H1 (cell line): ENCODE measurements at regions not wholly inside any gene's neighbourhood (a gene's known extent, or its start where the extent isn't known, plus 50 kb on each side); places are given as distances from the start of the nearest gene placed in this dataset.

Source experiments
- CTCF ChIA-PET: fragments of 300-600 bp; sonication (Branson Sonifier 250); formaldehyde crosslinking; loops from one replicate; lab custom pipeline; 2021; ENCODE audit not compliant: partially characterized antibody; lab: Charles Lee
- POLR2A ChIA-PET: fragments of 300-600 bp; sonication (Branson Sonifier 250); formaldehyde crosslinking; loops from one replicate; lab custom pipeline; 2021; ENCODE audit warnings: inconsistent platforms; ENCODE audit not compliant: partially characterized antibody; lab: Charles Lee
- DNase-seq, 2 experiments: peaks; one replicate each; pipeline versions ENCODE4 v3.0.0 to v3.0.0-alpha.2; 2010 to 2022; ENCODE audit warnings: low spot score in 2 of 2, low read depth in 1 of 2, mixed read lengths in 1 of 2
- FAIRE-seq: peaks from 2 replicates; lab custom pipeline; 2011; peaks lifted over from hg19 to GRCh38; lab: Jason Lieb, UNC
- H2AFZ ChIP-seq: 2 replicates; pipeline ENCODE4 v1.8.1; 2012; ENCODE audit warnings: low read length, inconsistent platforms
- H2AK5ac ChIP-seq: 2 replicates; pipeline ENCODE4 v1.6.1; 2013; ENCODE audit warnings: low read depth, low read length
- H2BK120ac ChIP-seq: replicated peaks from 2 replicates; pipeline ENCODE3; 2013; ENCODE audit warnings: low read depth, low read length, inconsistent platforms
- H2BK12ac ChIP-seq: 2 replicates; pipeline ENCODE4 v1.6.1; 2013; ENCODE audit warnings: low read depth, low read length
- H2BK15ac ChIP-seq: 2 replicates; pipeline ENCODE4 v1.6.1; 2013; ENCODE audit warnings: low read length
- H2BK20ac ChIP-seq: 2 replicates; pipeline ENCODE4 v1.6.1; 2013; ENCODE audit warnings: low read length
- H2BK5ac ChIP-seq: 2 replicates; pipeline ENCODE4 v1.6.1; 2013; ENCODE audit warnings: low read depth, low read length
- H3K14ac ChIP-seq: 2 replicates; pipeline ENCODE4 v1.6.1; 2013; ENCODE audit warnings: inconsistent platforms; ENCODE audit not compliant: insufficient read length
- H3K18ac ChIP-seq: 2 replicates; pipeline ENCODE4 v1.6.1; 2013; ENCODE audit warnings: low read length; ENCODE audit errors: extremely low read depth
- H3K23ac ChIP-seq: 2 replicates; pipeline ENCODE4 v1.6.1; 2013; ENCODE audit warnings: inconsistent platforms; ENCODE audit not compliant: insufficient read length
- H3K23me2 ChIP-seq: 2 replicates; pipeline ENCODE4 v1.6.1; 2013; ENCODE audit warnings: low read depth, low read length
- H3K27ac ChIP-seq: 2 replicates; pipeline ENCODE4 v1.6.1; 2011; ENCODE audit warnings: low read depth, low read length, inconsistent platforms
- H3K27me3 ChIP-seq, 4 experiments: replicated peaks in 1 of 4; 1 replicate in 1 of 4; 2 replicates in 3 of 4; pipeline versions ENCODE4 v1.6.1 to v1.8.1; 2011 to 2013; ENCODE audit warnings: low read length in 3 of 4, mild to moderate bottlenecking in 3 of 4, inconsistent platforms in 2 of 4, mixed read lengths in 2 of 4, moderate library complexity in 1 of 4; ENCODE audit not compliant: control insufficient read depth in 3 of 4, insufficient read depth in 3 of 4; ENCODE audit errors: extremely low read depth in 1 of 4
- H3K36me3 ChIP-seq, 4 experiments: 2 replicates each; pipeline versions ENCODE4 v1.6.1 to v1.8.1; 2011 to 2013; ENCODE audit warnings: mild to moderate bottlenecking in 4 of 4, low read length in 3 of 4, moderate library complexity in 2 of 4, control low read depth in 1 of 4, inconsistent platforms in 1 of 4; ENCODE audit not compliant: insufficient read depth in 4 of 4, control insufficient read depth in 2 of 4
- H3K4ac ChIP-seq: replicated peaks from 2 replicates; pipeline ENCODE3; 2013; ENCODE audit warnings: low read length, low read depth, mixed read lengths, inconsistent platforms; ENCODE audit not compliant: insufficient read length
- H3K4me1 ChIP-seq, 4 experiments: replicated peaks in 1 of 4; 1 replicate in 1 of 4; 2 replicates in 3 of 4; pipeline versions ENCODE4 v1.6.1 to v1.8.1; 2011 to 2013; ENCODE audit warnings: low read length in 3 of 4, inconsistent platforms in 2 of 4, mixed read lengths in 1 of 4; ENCODE audit not compliant: insufficient read depth in 4 of 4, control insufficient read depth in 3 of 4
- H3K4me2 ChIP-seq, 2 experiments: 2 replicates each; pipeline versions ENCODE4 v1.6.1 to v1.8.1; 2011 to 2013; ENCODE audit warnings: low read depth in 2 of 2, low read length in 2 of 2, control low read depth in 1 of 2, inconsistent platforms in 1 of 2, mild to moderate bottlenecking in 1 of 2; ENCODE audit not compliant: insufficient read depth in 1 of 2
- H3K4me3 ChIP-seq, 4 experiments: fragments of 200-600, 300-600 bp in 1 of 4; sonication (generic), shearing (Covaris generic), sonication (Bioruptor Twin) in 1 of 4; 2 replicates each; pipeline versions ENCODE4 v1.5.1 to v1.8.1; 2011 to 2016; ENCODE audit warnings: low read length in 4 of 4, low read depth in 3 of 4, control low read depth in 2 of 4, inconsistent platforms in 2 of 4, mild to moderate bottlenecking in 2 of 4, mixed read lengths in 1 of 4, moderate library complexity in 1 of 4; ENCODE audit not compliant: insufficient read depth in 2 of 4; ENCODE audit errors: extremely low read depth in 1 of 4
- H3K56ac ChIP-seq: replicated peaks from 2 replicates; pipeline ENCODE3; 2013; ENCODE audit warnings: low read depth, mild to moderate bottlenecking, mixed read lengths, low read length, inconsistent platforms; ENCODE audit not compliant: insufficient read length
- H3K79me1 ChIP-seq: 2 replicates; pipeline ENCODE4 v1.6.1; 2013; ENCODE audit warnings: low read depth, low read length, control low read depth
- H3K79me2 ChIP-seq, 2 experiments: 2 replicates each; pipeline versions ENCODE4 v1.6.1 to v1.8.1; 2012 to 2013; ENCODE audit warnings: low read length in 2 of 2, mild to moderate bottlenecking in 2 of 2, inconsistent platforms in 1 of 2; ENCODE audit not compliant: insufficient read depth in 2 of 2, control insufficient read depth in 1 of 2
- H3K9ac ChIP-seq, 4 experiments: replicated peaks in 1 of 4; 1 replicate in 1 of 4; 2 replicates in 3 of 4; pipeline versions ENCODE4 v1.6.1 to v1.8.1; 2011 to 2013; ENCODE audit warnings: low read depth in 3 of 4, low read length in 3 of 4, control low read depth in 2 of 4, mild to moderate bottlenecking in 2 of 4, moderate library complexity in 2 of 4, inconsistent platforms in 1 of 4; ENCODE audit errors: extremely low read depth in 1 of 4
- H3K9me3 ChIP-seq, 2 experiments: 2 replicates each; pipeline versions ENCODE4 v1.6.1 to v1.8.1; 2012 to 2013; ENCODE audit warnings: mild to moderate bottlenecking in 2 of 2, moderate library complexity in 2 of 2, control low read depth in 1 of 2, inconsistent platforms in 1 of 2, low read depth in 1 of 2, low read length in 1 of 2, mixed read lengths in 1 of 2; ENCODE audit not compliant: insufficient read depth in 2 of 2
- H4K20me1 ChIP-seq, 2 experiments: replicated peaks in 1 of 2; 2 replicates each; pipeline versions ENCODE3 to v1.8.1; 2011 to 2013; ENCODE audit warnings: inconsistent platforms in 2 of 2, low read length in 2 of 2, mild to moderate bottlenecking in 1 of 2; ENCODE audit not compliant: insufficient read depth in 2 of 2, control insufficient read depth in 1 of 2
- H4K5ac ChIP-seq: 2 replicates; pipeline ENCODE4 v1.6.1; 2013; ENCODE audit warnings: low read length, low read depth, mixed read lengths, inconsistent platforms; ENCODE audit not compliant: insufficient read length
- H4K8ac ChIP-seq: 2 replicates; pipeline ENCODE4 v1.8.0; 2013; ENCODE audit warnings: mild to moderate bottlenecking, moderate library complexity, low read length, inconsistent platforms; ENCODE audit not compliant: insufficient read depth; ENCODE audit errors: extremely low read depth
- H4K91ac ChIP-seq: replicated peaks from 2 replicates; pipeline ENCODE3; 2013; ENCODE audit warnings: low read length, mixed read lengths, inconsistent platforms; ENCODE audit not compliant: insufficient read length
- CHD1 ChIP-seq: IDR thresholded peaks from 2 replicates; pipeline ENCODE4 v1.6.1; 2012; ENCODE audit warnings: low read depth, low read length, improper control_type of control experiment
- CHD2 ChIP-seq: IDR thresholded peaks from 2 replicates; pipeline ENCODE4 v1.6.1; 2012; ENCODE audit warnings: low read length, improper control_type of control experiment
- CTCF ChIP-seq, 3 experiments: IDR thresholded peaks; 1 replicate in 2 of 3; 2 replicates in 1 of 3; pipeline versions ENCODE4 v1.5.1 to v1.6.1; 2011; ENCODE audit warnings: low read length in 3 of 3, mild to moderate bottlenecking in 3 of 3, inconsistent platforms in 2 of 3, low read depth in 1 of 3, moderate library complexity in 1 of 3; ENCODE audit not compliant: insufficient read depth in 1 of 3; ENCODE audit errors: control extremely low read depth in 1 of 3
- GTF2F1 ChIP-seq: IDR thresholded peaks from 2 replicates; pipeline ENCODE4 v1.6.1; 2012; ENCODE audit warnings: low read depth, low read length, improper control_type of control experiment, borderline replicate concordance
- HDAC6 ChIP-seq: IDR thresholded peaks from one replicate; pipeline ENCODE4 v1.7.1; 2012; ENCODE audit warnings: low read depth, mild to moderate bottlenecking, inconsistent platforms, low read length, moderate library complexity
- KDM1A ChIP-seq: fragments of 200-600, 300-600 bp; sonication (generic); IDR thresholded peaks from 2 replicates; pipeline ENCODE4 v1.7.1; 2016; ENCODE audit warnings: mild to moderate bottlenecking, low read length, borderline replicate concordance
- RNF2 ChIP-seq: fragments of 200-900, 300-1000 bp; sonication (generic); IDR thresholded peaks from 2 replicates; pipeline ENCODE4 v1.7.1; 2016; ENCODE audit warnings: borderline replicate concordance, low read depth, mild to moderate bottlenecking, antibody characterized with exemption, low read length; ENCODE audit not compliant: poor library complexity, severe bottlenecking; ENCODE audit errors: missing control alignments
- SIRT6 ChIP-seq: IDR thresholded peaks from one replicate; pipeline ENCODE4 v1.7.1; 2012; ENCODE audit warnings: low read length, inconsistent platforms
- SP2 ChIP-seq: IDR thresholded peaks from 2 replicates; pipeline ENCODE4 v1.6.1; 2012; ENCODE audit warnings: mild to moderate bottlenecking, low read length, inconsistent platforms
- TAF1 ChIP-seq: IDR thresholded peaks from 2 replicates; pipeline ENCODE4 v1.6.1; 2011; ENCODE audit warnings: mild to moderate bottlenecking, low read depth, low read length
- TAF7 ChIP-seq: optimal IDR thresholded peaks from 2 replicates; pipeline ENCODE3; 2011; ENCODE audit warnings: low read depth, mild to moderate bottlenecking, inconsistent platforms, low read length, moderate library complexity, borderline replicate concordance
- TBP ChIP-seq: IDR thresholded peaks from 2 replicates; pipeline ENCODE4 v1.6.1; 2011; ENCODE audit warnings: low read depth, low read length, improper control_type of control experiment
- ZNF274 ChIP-seq: IDR thresholded peaks from 2 replicates; pipeline ENCODE4 v1.7.0; 2012; ENCODE audit warnings: low read length, borderline replicate concordance; ENCODE audit errors: extremely low read depth
- WGBS, 2 experiments: shearing (Covaris generic) in 1 of 2; methylation state at CpG; one replicate each; pipeline versions ENCODE4 v1.1.6 to v1.1.7; 2013 to 2015; ENCODE audit warnings: low lambda C conversion rate in 2 of 2, mixed read lengths in 2 of 2, inconsistent platforms in 1 of 2, low coverage in 1 of 2, missing lambda C conversion rate in 1 of 2; ENCODE audit not compliant: insufficient replicate concordance in 2 of 2, insufficient coverage in 1 of 2, insufficient read length in 1 of 2; ENCODE audit errors: extremely low coverage in 1 of 2, missing lambda C conversion rate in 1 of 2; 5-methylcytosine and 5-hydroxymethylcytosine counted together

- Histone ChIP-seq H3K9ac (no peak overlapping the region), H2AFZ (no peak overlapping the region), H3K9me3 (no peaks in the 10 kb centered on the region), H4K5ac (no peak overlapping the region), H3K56ac (no peak overlapping the region), H2BK12ac (no peak overlapping the region), H3K79me2 (no peaks in the 10 kb centered on the region), H3K18ac (no peak overlapping the region), H2AK5ac (no peak overlapping the region), H2BK5ac (no peak overlapping the region), H4K91ac (no peak overlapping the region), H3K23ac (no peak overlapping the region), H3K4me1 (no peaks in the 10 kb centered on the region), H3K14ac (no peak overlapping the region), H2BK15ac (no peak overlapping the region), H3K27me3 (no peaks in the 10 kb centered on the region), H3K36me3 (no peaks in the 10 kb centered on the region), H3K27ac (no peak overlapping the region), H2BK20ac (no peak overlapping the region), H2BK120ac (no peak overlapping the region), H4K20me1 (no peaks in the 10 kb centered on the region), H3K4ac (no peak overlapping the region), H3K23me2 (no peaks in the 10 kb centered on the region), H3K79me1 (no peaks in the 10 kb centered on the region), H4K8ac (no peak overlapping the region), H3K4me2 (no peak overlapping the region), H3K4me3 (no peak overlapping the region)
- WGBS, 2 experiments = 94% methylated on average over 2 of the region's 2 CpGs; no CpG with 5 or more reads in 1 of the 2 experiments
- CTCF ChIA-PET = interaction anchor here (0.8 to 2.0 kb wide), 14 partner anchors 9 to 867 kb away, joined by 3 to 9 read pairs (median 4); no protein-coding TSS in a partner anchor
- FAIRE-seq (no peak), DNase-seq (no peak)
- POLR2A ChIA-PET = no interaction called here
- TF ChIP-seq SP2 = no peak
- TF ChIP-seq ZNF274 = no peak
- TF ChIP-seq CHD1 = no peak
- no peak for TF ChIP-seq HDAC6
- no peak for TF ChIP-seq CHD2
- TF ChIP-seq TAF1 = no peak
- TF ChIP-seq GTF2F1 = no peak
- TF ChIP-seq TBP = no peak
- no peak for TF ChIP-seq SIRT6
- TF ChIP-seq TAF7 = no peak
- no peak for TF ChIP-seq RNF2
- no peak for TF ChIP-seq KDM1A
- no peak for TF ChIP-seq CTCF (IDR thresholded peaks at IDR 0.05; ENCODE audit: control extremely low read depth in 1 of 3, insufficient read depth in 1 of 3, low read depth in 1 of 3, low read length in 3 of 3)
These were observed 478.9 kb downstream of the SPATA31D1 start for GRCh38 chr9:82467436-82467835.
